NCI-H446 treated with DMSO at 0.1 percent for 48 hours (cell line): ENCODE measurements at regions not wholly inside any gene's neighbourhood (a gene's known extent, or its start where the extent isn't known, plus 50 kb on each side); places are given as distances from the start of the nearest gene placed in this dataset.
A peak's percentile ranks its signal among the peaks of the same experiment; 100 is the strongest.

Experiments
- DNase-seq: peaks from one replicate; lab custom pipeline; 2025; lab: John Stamatoyannopoulos, UW

- DNase-seq, result no peak
Measured at GRCh38 chr4:138857416-138857815, 158.2 kb upstream of the NOCT start.

- no peak for DNase-seq
Measured at GRCh38 chr4:138852681-138853080, 162.9 kb upstream of the NOCT start.

- DNase-seq, result peak; percentile 36
Measured at GRCh38 chr4:138851391-138852335, 163.9 kb upstream of the NOCT start.

- no peak for DNase-seq
Measured at GRCh38 chr4:138845664-138846063, 169.9 kb upstream of the NOCT start.

GRCh38 chr4:138845054-138845453, 170.5 kb upstream of the NOCT start:
- DNase-seq, result no peak

GRCh38 chr4:138843616-138844015, 172.0 kb upstream of the NOCT start:
- no peak for DNase-seq

GRCh38 chr4:138841343-138841742, 174.2 kb upstream of the NOCT start:
- no peak for DNase-seq

- DNase-seq, result no peak
Measured at GRCh38 chr4:138838251-138838650, 177.3 kb upstream of the NOCT start.

- DNase-seq, result peak; percentile 24
Measured at GRCh38 chr4:138835832-138836533, 179.6 kb upstream of the NOCT start.

GRCh38 chr4:138833974-138834373, 181.6 kb upstream of the NOCT start:
- DNase-seq, result no peak

GRCh38 chr4:138832563-138832962, 183.0 kb upstream of the NOCT start:
- DNase-seq, result no peak

GRCh38 chr4:138831948-138832347, 183.6 kb upstream of the NOCT start:
- DNase-seq, result no peak

- DNase-seq, result no peak
Measured at GRCh38 chr4:138828926-138829325, 186.7 kb upstream of the NOCT start.

- DNase-seq, result no peak
Measured at GRCh38 chr4:138826754-138827153, 188.8 kb upstream of the NOCT start.

GRCh38 chr4:138826322-138826721, 189.3 kb upstream of the NOCT start:
- DNase-seq, result no peak

- DNase-seq, result no peak
Measured at GRCh38 chr4:138821331-138821730, 194.2 kb upstream of the NOCT start.

GRCh38 chr4:138816875-138817274, 198.7 kb upstream of the NOCT start:
- no peak for DNase-seq

GRCh38 chr4:138815811-138816210, 199.8 kb upstream of the NOCT start:
- no peak for DNase-seq

- no peak for DNase-seq
Measured at GRCh38 chr4:138805736-138806135, 209.8 kb upstream of the NOCT start.

- no peak for DNase-seq
Measured at GRCh38 chr4:138804711-138805110, 210.9 kb upstream of the NOCT start.

- DNase-seq, result no peak
Measured at GRCh38 chr4:138803051-138803450, 212.5 kb upstream of the NOCT start.

GRCh38 chr4:138802499-138802898, 213.1 kb upstream of the NOCT start:
- no peak for DNase-seq

GRCh38 chr4:138800421-138800820, 215.2 kb upstream of the NOCT start:
- no peak for DNase-seq
